ENCODE measurements at regions not wholly inside any gene's neighbourhood (a gene's known extent, or its start where the extent isn't known, plus 50 kb on each side); places are given as distances from the start of the nearest gene placed in this dataset.

GRCh38 chr3:30124435-30125370 lies 481.7 kb upstream of the TGFBR2 start:
- H3K4me3 Mint-ChIP-seq: no peak overlapping the region
- H3K36me3 Mint-ChIP-seq (ENCODE audit: low read depth): no peaks in the 10 kb centered on the region
- H3K27ac Mint-ChIP-seq: no peak overlapping the region
- ChIA-PET POLR2A (no interaction called here), CTCF (no interaction called here)
- H3K9me3 Mint-ChIP-seq: peaks cover 5% of the 10 kb centered on the region
- no peaks in the 10 kb centered on the region for H3K4me1 Mint-ChIP-seq
- H3K27me3 Mint-ChIP-seq: peaks cover 2% of the 10 kb centered on the region
- no peak for DNase-seq

GRCh38 chr3:30129765-30130164 lies 476.6 kb upstream of the TGFBR2 start:
- ChIA-PET CTCF (no interaction called here), POLR2A (no interaction called here)
- Mint-ChIP-seq H3K4me3 (no peak overlapping the region), H3K4me1 (no peaks in the 10 kb centered on the region), H3K27ac (no peak overlapping the region), H3K36me3 (ENCODE audit: low read depth) (no peaks in the 10 kb centered on the region), H3K27me3 (peaks cover 2% of the 10 kb centered on the region), H3K9me3 (peaks cover 5% of the 10 kb centered on the region)
- no peak for DNase-seq

DNA sequence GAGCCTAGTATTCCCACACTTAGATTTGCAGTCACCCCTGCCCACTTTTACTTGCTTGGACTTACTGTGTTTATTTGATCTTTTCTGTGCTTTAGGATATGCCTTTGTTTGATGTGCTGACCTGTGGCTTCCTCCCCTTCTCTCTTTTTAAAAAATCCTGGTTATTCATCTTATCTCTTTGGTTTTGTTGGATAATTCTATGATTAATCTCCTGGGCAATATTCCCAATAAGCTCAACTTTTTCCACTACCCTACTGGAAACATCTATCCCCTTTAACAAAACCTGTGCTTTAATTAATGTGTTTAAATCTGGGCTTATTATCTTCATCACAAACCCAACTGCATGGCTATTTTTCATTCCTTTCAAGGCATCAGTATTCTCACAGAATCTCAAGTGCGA lies 476.0 kb upstream of the TGFBR2 start:
- DNase-seq: no peak
- ChIA-PET POLR2A (no interaction called here), CTCF (no interaction called here)
- H3K4me3 Mint-ChIP-seq: no peak overlapping the region
- H3K27ac Mint-ChIP-seq: no peak overlapping the region
- H3K4me1 Mint-ChIP-seq: no peaks in the 10 kb centered on the region
- no peaks in the 10 kb centered on the region for H3K36me3 Mint-ChIP-seq (ENCODE audit: low read depth)
- peaks cover 5% of the 10 kb centered on the region for H3K9me3 Mint-ChIP-seq
- peaks cover 2% of the 10 kb centered on the region for H3K27me3 Mint-ChIP-seq

GRCh38 chr3:30131191-30131590 lies 475.2 kb upstream of the TGFBR2 start:
- Mint-ChIP-seq H3K36me3 (ENCODE audit: low read depth) (no peaks in the 10 kb centered on the region), H3K27me3 (peaks cover under 1% of the 10 kb centered on the region), H3K4me3 (no peak overlapping the region), H3K27ac (no peak overlapping the region), H3K4me1 (no peaks in the 10 kb centered on the region), H3K9me3 (peaks cover 5% of the 10 kb centered on the region)
- no peak for DNase-seq
- ChIA-PET POLR2A (no interaction called here), CTCF (no interaction called here)

DNA sequence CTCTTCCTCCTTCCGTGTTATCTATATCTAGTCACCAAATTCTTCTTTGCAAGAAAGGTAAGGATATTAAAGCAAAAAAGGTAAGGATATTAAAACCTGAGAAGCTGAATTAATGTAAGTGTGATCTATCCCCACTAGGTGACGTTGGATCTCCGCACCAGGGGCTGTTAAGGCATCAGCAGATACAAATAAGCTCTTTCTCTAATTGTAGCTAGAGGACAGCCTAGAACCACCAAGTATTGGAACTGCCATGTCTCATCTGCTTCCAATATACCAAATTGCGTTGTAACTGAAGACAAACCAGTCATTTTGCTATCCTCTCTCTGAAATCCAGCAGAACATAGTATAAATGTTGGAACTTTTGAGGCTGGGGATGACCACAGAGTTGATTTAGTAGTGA lies 471.2 kb upstream of the TGFBR2 start:
- Mint-ChIP-seq H3K9me3 (no peaks in the 10 kb centered on the region), H3K36me3 (ENCODE audit: low read depth) (no peaks in the 10 kb centered on the region), H3K4me1 (no peaks in the 10 kb centered on the region), H3K27me3 (no peaks in the 10 kb centered on the region), H3K27ac (no peak overlapping the region), H3K4me3 (no peak overlapping the region)
- DNase-seq: no peak
- ChIA-PET CTCF (interaction anchor here (0.6 kb wide), 1 partner anchor 559 kb away, joined by 6 read pairs; no protein-coding TSS in a partner anchor), POLR2A (no interaction called here)

- Mint-ChIP-seq H3K4me3 (no peak overlapping the region), H3K27me3 (no peaks in the 10 kb centered on the region), H3K4me1 (no peaks in the 10 kb centered on the region), H3K36me3 (ENCODE audit: low read depth) (no peaks in the 10 kb centered on the region), H3K9me3 (no peaks in the 10 kb centered on the region), H3K27ac (no peak overlapping the region)
- no peak for DNase-seq
- ChIA-PET CTCF (no interaction called here), POLR2A (no interaction called here)
Observed at GRCh38 chr3:30139283-30139682, 467.1 kb upstream of the TGFBR2 start.

- CTCF ChIA-PET: no interaction called here
- no peak overlapping the region for H3K4me3 Mint-ChIP-seq
- no peaks in the 10 kb centered on the region for H3K9me3 Mint-ChIP-seq
Observed at GRCh38 chr3:30140356-30141075, 465.9 kb upstream of the TGFBR2 start.

DNA sequence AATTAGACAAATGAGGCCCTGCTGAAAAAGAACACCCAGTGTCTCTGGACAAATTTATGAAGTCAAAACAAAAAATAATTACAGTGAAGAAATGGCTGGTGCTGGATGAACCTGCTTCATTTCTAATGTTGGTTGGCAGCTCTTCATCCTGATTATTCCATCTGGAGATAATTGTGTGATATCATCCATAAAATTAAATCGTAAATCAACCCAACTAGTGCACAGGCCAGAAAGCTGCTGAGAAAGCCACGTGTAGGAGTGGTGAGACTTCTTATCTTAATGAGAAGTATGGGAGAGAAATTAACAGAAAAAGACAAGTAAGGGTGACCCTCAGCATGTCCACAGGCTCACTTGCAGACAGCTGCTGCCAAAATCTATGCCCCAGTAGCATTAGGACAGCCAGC lies 465.2 kb upstream of the TGFBR2 start:
- CTCF ChIA-PET: no interaction called here
- no peaks in the 10 kb centered on the region for H3K27me3 Mint-ChIP-seq
- no peaks in the 10 kb centered on the region for H3K4me1 Mint-ChIP-seq
- no peak overlapping the region for H3K27ac Mint-ChIP-seq
- no peaks in the 10 kb centered on the region for H3K36me3 Mint-ChIP-seq (ENCODE audit: low read depth)
- H3K4me3 Mint-ChIP-seq: no peak overlapping the region
- DNase-seq: no peak
- H3K9me3 Mint-ChIP-seq: no peaks in the 10 kb centered on the region
- POLR2A ChIA-PET: no interaction called here

More at GRCh38 chr3:30140356-30141075, 465.9 kb upstream of the TGFBR2 start:
- POLR2A ChIA-PET: no interaction called here
- no peaks in the 10 kb centered on the region for H3K4me1 Mint-ChIP-seq
- no peak overlapping the region for H3K27ac Mint-ChIP-seq
- no peaks in the 10 kb centered on the region for H3K27me3 Mint-ChIP-seq
- no peaks in the 10 kb centered on the region for H3K36me3 Mint-ChIP-seq (ENCODE audit: low read depth)
- DNase-seq: no peak

GRCh38 chr3:30141927-30142326 lies 464.5 kb upstream of the TGFBR2 start:
- ChIA-PET CTCF (no interaction called here), POLR2A (no interaction called here)
- no peak for DNase-seq
- no peaks in the 10 kb centered on the region for H3K9me3 Mint-ChIP-seq
- no peak overlapping the region for H3K4me3 Mint-ChIP-seq
- no peak overlapping the region for H3K27ac Mint-ChIP-seq
- H3K4me1 Mint-ChIP-seq: no peaks in the 10 kb centered on the region
- no peaks in the 10 kb centered on the region for H3K27me3 Mint-ChIP-seq
- H3K36me3 Mint-ChIP-seq (ENCODE audit: low read depth): no peaks in the 10 kb centered on the region

- CTCF ChIA-PET: interaction anchor here (1.0 kb wide), 1 partner anchor 55 kb away, joined by 3 read pairs; no protein-coding TSS in a partner anchor
- Mint-ChIP-seq H3K36me3 (ENCODE audit: low read depth) (no peaks in the 10 kb centered on the region), H3K4me1 (no peaks in the 10 kb centered on the region)
Observed at GRCh38 chr3:30142946-30143345, 463.5 kb upstream of the TGFBR2 start.

DNA sequence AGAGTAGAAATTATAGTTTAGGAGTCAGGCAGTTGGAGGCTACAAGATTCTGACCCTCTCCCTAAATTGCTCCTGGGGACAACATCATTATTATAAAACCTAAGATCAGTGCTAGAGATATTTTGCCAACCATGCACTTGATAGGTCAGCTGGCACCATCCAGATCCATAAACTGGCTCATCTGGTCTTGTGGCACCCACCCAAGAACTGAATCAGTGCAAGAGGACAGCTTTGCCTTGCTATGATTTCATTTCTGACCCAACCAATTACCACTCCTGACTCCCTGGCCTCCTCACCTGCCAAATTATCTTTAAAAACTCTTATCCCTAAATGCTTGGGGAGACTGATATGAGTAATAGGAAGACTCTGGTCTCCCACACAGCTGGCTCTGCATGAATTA lies 461.1 kb upstream of the TGFBR2 start:
- POLR2A ChIA-PET: no interaction called here
- H3K9me3 Mint-ChIP-seq: no peaks in the 10 kb centered on the region
- no peaks in the 10 kb centered on the region for H3K36me3 Mint-ChIP-seq (ENCODE audit: low read depth)
- H3K4me1 Mint-ChIP-seq: no peaks in the 10 kb centered on the region
- no peak overlapping the region for H3K4me3 Mint-ChIP-seq
- CTCF ChIA-PET: no interaction called here
- no peaks in the 10 kb centered on the region for H3K27me3 Mint-ChIP-seq
- DNase-seq: no peak
- H3K27ac Mint-ChIP-seq: no peak overlapping the region

More at GRCh38 chr3:30142946-30143345, 463.5 kb upstream of the TGFBR2 start:
- Mint-ChIP-seq H3K27me3 (no peaks in the 10 kb centered on the region), H3K4me3 (no peak overlapping the region), H3K9me3 (no peaks in the 10 kb centered on the region), H3K27ac (no peak overlapping the region)
- DNase-seq: no peak
- POLR2A ChIA-PET: no interaction called here

GRCh38 chr3:30146978-30147377 lies 459.4 kb upstream of the TGFBR2 start:
- Mint-ChIP-seq H3K27ac (no peak overlapping the region), H3K36me3 (ENCODE audit: low read depth) (no peaks in the 10 kb centered on the region), H3K4me3 (no peak overlapping the region), H3K4me1 (no peaks in the 10 kb centered on the region), H3K27me3 (no peaks in the 10 kb centered on the region), H3K9me3 (no peaks in the 10 kb centered on the region)
- ChIA-PET CTCF (no interaction called here), POLR2A (no interaction called here)
- DNase-seq: no peak

DNA sequence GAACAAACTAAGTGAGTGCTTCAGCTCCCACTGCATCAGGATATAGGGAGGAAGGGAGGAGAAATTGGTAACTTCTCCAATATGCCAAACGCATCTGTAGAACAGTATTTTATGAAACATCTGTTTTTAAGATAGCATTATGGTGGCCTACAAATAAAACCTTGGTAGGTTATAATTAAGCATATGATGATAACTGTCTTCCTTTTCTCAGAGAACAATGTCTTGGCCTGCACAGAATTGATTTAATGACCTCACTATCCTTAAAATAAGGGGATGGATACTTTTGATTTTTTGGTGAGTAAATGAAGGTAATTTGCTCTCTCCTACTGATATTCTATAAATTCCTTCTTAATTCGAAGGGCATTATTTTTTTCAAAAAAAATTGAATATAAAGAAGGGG lies 451.5 kb upstream of the TGFBR2 start:
- Mint-ChIP-seq H3K9me3 (no peaks in the 10 kb centered on the region), H3K4me3 (no peak overlapping the region), H3K4me1 (no peaks in the 10 kb centered on the region), H3K27ac (no peak overlapping the region), H3K27me3 (peaks cover 3% of the 10 kb centered on the region), H3K36me3 (ENCODE audit: low read depth) (no peaks in the 10 kb centered on the region)
- POLR2A ChIA-PET: no interaction called here
- CTCF ChIA-PET: no interaction called here
- DNase-seq: no peak

DNA sequence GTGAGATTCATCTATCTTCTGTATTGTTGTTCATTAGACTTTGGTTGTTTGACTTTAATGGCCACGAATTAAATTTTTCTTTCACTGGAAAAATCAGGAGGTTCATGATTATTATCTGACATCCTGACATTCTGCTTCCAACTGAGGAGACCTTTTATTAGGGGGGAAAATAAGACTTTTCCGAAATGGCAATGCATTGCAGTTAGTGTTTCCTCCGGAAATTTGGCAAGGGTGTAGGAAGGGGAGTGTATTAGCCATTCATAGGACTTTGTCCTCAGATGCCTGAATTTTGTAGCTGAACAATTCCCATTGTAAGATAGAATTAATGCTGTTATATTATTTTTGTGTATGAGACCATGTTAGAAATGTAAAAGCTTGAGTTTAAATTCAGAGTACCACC lies 450.6 kb upstream of the TGFBR2 start:
- Mint-ChIP-seq H3K27me3 (peaks cover 3% of the 10 kb centered on the region), H3K4me1 (no peaks in the 10 kb centered on the region), H3K4me3 (no peak overlapping the region), H3K27ac (no peak overlapping the region), H3K9me3 (no peaks in the 10 kb centered on the region), H3K36me3 (ENCODE audit: low read depth) (no peaks in the 10 kb centered on the region)
- ChIA-PET POLR2A (no interaction called here), CTCF (no interaction called here)
- no peak for DNase-seq
